ENCODE measurements at regions not wholly inside any gene's neighbourhood (a gene's known extent, or its start where the extent isn't known, plus 50 kb on each side); places are given as distances from the start of the nearest gene placed in this dataset.

- Histone ChIP-seq H3K27ac (no peak overlapping the region), H3K4me1 (peaks cover 0 to 15% (median 0%) of the 10 kb centered on the region in 3 donors), H3K27me3 (no peaks in the 10 kb centered on the region), H3K9me3 (no peaks in the 10 kb centered on the region), H3K4me3 (no peak overlapping the region), H3K36me3 (no peaks in the 10 kb centered on the region)
- no peak for DNase-seq
- TF ChIP-seq CTCF (IDR thresholded peaks at IDR 0.05) (no peak), POLR2A (IDR thresholded peaks at IDR 0.05) (no peak)
- intact Hi-C loops (cut with DNase I), result no loop called here
- WGBS, 2 donors, result 75 to 88% methylated on average over 1 of the region's 1 CpG
Observed at GRCh38 chr5:54732108-54732507, 214.5 kb downstream of the SNX18 start.

GRCh38 chr5:54728588-54728915, 211.0 kb downstream of the SNX18 start:
- DNase-seq, result no peak
- peak overlapping the region in 3 of 4 donors; percentile 17 to 42 (median 30) for H3K27ac ChIP-seq
- no peaks in the 10 kb centered on the region for H3K27me3 ChIP-seq
- H3K36me3 ChIP-seq, result no peaks in the 10 kb centered on the region
- peaks cover 0 to 15% (median 0%) of the 10 kb centered on the region in 3 donors for H3K4me1 ChIP-seq
- 81 to 82% methylated on average over 1 of the region's 1 CpG for WGBS, 2 donors
- intact Hi-C loops (cut with DNase I), result no loop called here
- TF ChIP-seq CTCF (IDR thresholded peaks at IDR 0.05) (no peak), POLR2A (IDR thresholded peaks at IDR 0.05) (no peak)
- no peak overlapping the region for H3K4me3 ChIP-seq
- H3K9me3 ChIP-seq, result no peaks in the 10 kb centered on the region

- intact Hi-C loops (cut with DNase I), result no loop called here
- WGBS, 2 donors, result 48 to 50% methylated on average over 2 of the region's 2 CpGs
- no peak for DNase-seq
- Histone ChIP-seq H3K27ac (peak overlapping the region in 3 of 4 donors; percentile 17 to 42 (median 30)), H3K36me3 (no peaks in the 10 kb centered on the region), H3K4me3 (no peak overlapping the region), H3K9me3 (no peaks in the 10 kb centered on the region), H3K4me1 (peaks cover 0 to 15% (median 0%) of the 10 kb centered on the region in 3 donors), H3K27me3 (no peaks in the 10 kb centered on the region)
- TF ChIP-seq POLR2A (IDR thresholded peaks at IDR 0.05) (no peak), CTCF (IDR thresholded peaks at IDR 0.05) (no peak)
Observed at GRCh38 chr5:54727874-54728587, 210.5 kb downstream of the SNX18 start.

- no peak for DNase-seq
- Histone ChIP-seq H3K36me3 (no peaks in the 10 kb centered on the region), H3K27me3 (no peaks in the 10 kb centered on the region), H3K9me3 (no peaks in the 10 kb centered on the region), H3K4me3 (no peak overlapping the region), H3K4me1 (peaks cover 0 to 15% (median 0%) of the 10 kb centered on the region in 3 donors), H3K27ac (no peak overlapping the region)
- intact Hi-C loops (cut with DNase I), result no loop called here
- TF ChIP-seq CTCF (IDR thresholded peaks at IDR 0.05) (no peak), POLR2A (IDR thresholded peaks at IDR 0.05) (no peak)
- WGBS, 2 donors, result 34 to 45% methylated on average over 2 of the region's 2 CpGs
Observed at GRCh38 chr5:54725391-54726280, 208.1 kb downstream of the SNX18 start.

- H3K27ac ChIP-seq, result no peak overlapping the region
- H3K4me3 ChIP-seq, result no peak overlapping the region
- no peaks in the 10 kb centered on the region for H3K27me3 ChIP-seq
- H3K36me3 ChIP-seq, result no peaks in the 10 kb centered on the region
- peaks cover 0 to 25% (median 10%) of the 10 kb centered on the region in 3 donors for H3K4me1 ChIP-seq
- intact Hi-C loops (cut with DNase I), result no loop called here
- TF ChIP-seq CTCF (IDR thresholded peaks at IDR 0.05) (no peak), POLR2A (IDR thresholded peaks at IDR 0.05) (no peak)
- WGBS, 2 donors, result 61 to 65% methylated on average over 6 of the region's 6 CpGs
- H3K9me3 ChIP-seq, result no peaks in the 10 kb centered on the region
- no peak for DNase-seq
Observed at GRCh38 chr5:54722846-54723433, 205.4 kb downstream of the SNX18 start.
